HG02852 (cell line): ENCODE measurements at regions not wholly inside any gene's neighbourhood (a gene's known extent, or its start where the extent isn't known, plus 50 kb on each side); places are given as distances from the start of the nearest gene placed in this dataset.
"Not testable (repeated sequence)": the region's sequence is repeated elsewhere in the genome, so short reads cannot be mapped to it uniquely, and the experiment has no call there.

ENCODE experiments used
- ATAC-seq: cut with Tn5 transposase; IDR thresholded peaks from one replicate; pipeline ENCODE4 v1.9.1; 2021; ENCODE audit warnings: mild to moderate bottlenecking, moderate library complexity; ENCODE audit not compliant: unreplicated experiment

- no peak for ATAC-seq
Observed at GRCh38 chr6:93183531-93183972, 235.8 kb downstream of the EPHA7 start.

DNA sequence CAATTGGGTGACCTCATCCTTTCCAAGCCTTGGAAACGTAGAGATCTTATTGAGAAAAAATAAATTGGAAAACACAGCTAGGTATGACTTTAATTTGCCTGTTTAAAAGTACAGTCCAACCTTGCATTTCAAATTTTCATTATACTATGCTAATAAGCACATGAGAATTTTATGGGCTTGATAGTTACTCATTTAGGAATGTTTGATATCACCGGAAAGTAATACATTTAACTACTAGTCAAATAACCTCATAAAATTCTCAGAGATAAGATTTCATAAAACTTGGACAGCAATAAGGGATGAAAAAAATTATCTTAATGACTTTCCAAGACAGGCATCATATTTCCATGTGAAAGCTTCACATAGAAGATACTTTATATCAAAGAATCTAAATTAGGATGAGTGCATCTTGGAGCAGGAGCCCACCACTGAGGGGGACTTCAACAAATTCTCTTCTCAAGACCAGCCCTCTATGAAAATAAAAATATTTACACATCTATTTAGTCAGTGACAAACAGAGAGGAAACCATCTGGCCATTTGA is 236.3 kb downstream of the EPHA7 start:
- no peak for ATAC-seq

GRCh38 chr6:93177918-93178317 is 241.4 kb downstream of the EPHA7 start:
- ATAC-seq: no peak

GRCh38 chr6:93177438-93177837 is 241.9 kb downstream of the EPHA7 start:
- ATAC-seq: no peak

GRCh38 chr6:93176070-93176469 is 243.3 kb downstream of the EPHA7 start:
- peak; percentile 83 for ATAC-seq

- not testable (repeated sequence) for ATAC-seq
Observed at GRCh38 chr6:93173573-93173972, 245.8 kb downstream of the EPHA7 start.

- no peak for ATAC-seq
Observed at GRCh38 chr6:93165850-93166430, 253.4 kb downstream of the EPHA7 start.

DNA sequence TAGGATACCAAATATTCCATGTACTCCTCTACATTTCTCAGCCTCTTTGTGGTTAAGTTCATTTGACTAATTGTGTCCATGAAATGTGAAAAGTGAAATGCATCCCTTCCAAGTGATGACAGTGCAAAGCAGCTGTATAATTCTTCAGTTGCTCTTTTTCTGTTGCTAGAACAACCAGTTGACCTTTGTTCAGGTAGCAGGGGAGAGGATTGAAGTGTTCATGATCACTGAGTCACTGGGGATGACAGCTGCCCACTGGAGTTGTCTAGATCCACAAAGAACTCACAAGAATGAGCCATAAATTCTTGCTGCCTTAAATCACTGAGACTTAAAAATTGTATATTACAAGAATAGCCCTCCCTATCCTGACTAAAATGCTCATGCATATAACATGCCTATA is 254.6 kb downstream of the EPHA7 start:
- no peak for ATAC-seq

- ATAC-seq: no peak
Observed at GRCh38 chr6:93163146-93163545, 256.2 kb downstream of the EPHA7 start.

DNA sequence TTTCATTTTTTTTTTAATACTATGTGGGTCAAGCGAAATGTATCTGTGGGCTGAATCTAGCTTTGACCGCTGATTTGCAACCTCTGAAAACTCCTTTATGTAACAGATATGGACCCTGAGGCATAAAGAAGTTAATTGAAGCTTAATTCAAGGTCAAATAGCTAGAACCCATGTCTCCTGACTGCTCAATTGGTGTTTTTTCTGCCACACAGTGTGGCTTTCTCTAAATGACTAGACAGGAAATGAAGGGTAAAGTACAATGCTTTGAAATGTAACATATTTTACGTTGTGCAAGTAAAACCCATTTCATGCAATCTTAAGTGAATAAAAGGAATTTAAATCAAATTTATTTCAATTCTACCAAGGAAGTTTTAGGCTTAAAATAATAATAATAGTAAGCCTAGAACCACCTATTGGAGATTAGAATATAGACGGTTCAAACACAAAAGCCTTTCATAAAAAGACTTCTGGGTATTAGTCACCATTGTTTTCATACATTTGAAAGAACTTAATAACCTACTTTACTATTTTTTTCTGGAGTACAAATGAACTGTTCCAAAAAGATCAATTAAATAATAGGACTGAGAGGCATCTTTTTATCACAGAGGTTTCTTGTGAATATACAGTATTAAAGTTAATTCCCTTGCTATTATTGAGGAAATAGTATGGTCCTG is 279.8 kb downstream of the EPHA7 start:
- ATAC-seq: peak; percentile 57

- no peak for ATAC-seq
Observed at GRCh38 chr6:93136111-93136510, 283.2 kb downstream of the EPHA7 start.

DNA sequence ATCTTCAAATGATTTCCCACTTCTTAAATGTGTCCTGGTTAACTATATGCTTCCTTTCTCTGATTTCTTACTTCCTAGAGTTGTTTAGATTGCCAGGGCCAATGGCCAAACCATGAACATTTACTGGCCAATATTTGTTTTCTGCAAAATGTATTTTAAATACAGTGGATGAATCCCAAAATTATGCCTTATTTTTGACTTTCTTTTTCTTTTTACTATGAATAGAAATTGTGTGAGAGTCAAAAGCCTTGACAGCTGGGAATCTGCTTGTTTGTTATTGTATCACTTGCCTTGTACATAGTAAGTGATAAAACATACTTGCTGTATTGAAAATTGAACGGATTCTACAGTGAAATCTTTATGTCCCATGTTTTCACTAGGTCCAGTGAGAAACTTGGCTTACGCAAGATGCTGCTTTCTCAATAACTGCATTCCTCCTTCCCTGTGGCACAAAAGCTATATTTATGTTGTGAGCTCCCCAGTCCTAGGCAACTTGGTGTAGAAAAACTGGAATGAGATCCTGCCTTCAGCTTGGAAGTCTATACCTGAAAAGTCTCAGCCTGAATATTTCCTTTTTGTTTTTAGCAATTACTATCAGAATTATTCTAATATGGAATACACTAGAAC is 295.2 kb downstream of the EPHA7 start:
- no peak for ATAC-seq

GRCh38 chr6:93123585-93123984 is 295.8 kb downstream of the EPHA7 start:
- ATAC-seq: no peak

DNA sequence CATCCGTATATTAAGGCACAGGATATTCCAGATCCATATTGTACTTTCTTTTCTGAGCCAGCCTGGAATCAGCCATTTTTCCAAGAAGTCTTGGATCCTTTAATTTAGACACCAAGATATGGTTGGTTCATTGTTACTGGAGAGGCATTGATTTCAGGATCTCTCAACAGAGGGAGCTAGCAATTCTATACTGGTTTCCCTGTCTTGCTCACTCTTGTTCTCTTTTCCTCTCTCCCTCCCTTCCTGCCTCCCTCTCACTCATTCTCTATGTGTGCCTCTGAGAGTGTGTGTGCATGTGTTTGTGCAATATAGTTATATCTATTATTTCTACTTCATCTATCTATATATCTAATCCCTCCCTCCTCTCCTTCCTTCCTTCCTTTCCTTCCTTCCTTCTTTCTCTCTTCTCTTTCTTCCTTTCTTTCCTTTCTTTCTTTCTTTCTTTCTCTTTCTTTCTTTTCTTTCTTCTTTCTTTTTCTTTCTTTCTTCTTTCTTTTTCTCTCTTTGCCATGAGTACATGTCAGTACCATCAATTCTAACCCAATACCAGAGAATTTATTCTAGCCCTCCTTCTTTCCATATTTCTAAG is 299.1 kb downstream of the EPHA7 start:
- no peak for ATAC-seq

- ATAC-seq: no peak
Observed at GRCh38 chr6:93105907-93106306, 313.5 kb downstream of the EPHA7 start.

GRCh38 chr6:93105017-93105416 is 314.3 kb downstream of the EPHA7 start:
- no peak for ATAC-seq

GRCh38 chr6:93104195-93104817 is 315.1 kb downstream of the EPHA7 start:
- ATAC-seq: no peak

- no peak for ATAC-seq
Observed at GRCh38 chr6:93088621-93089501, 330.5 kb downstream of the EPHA7 start.

DNA sequence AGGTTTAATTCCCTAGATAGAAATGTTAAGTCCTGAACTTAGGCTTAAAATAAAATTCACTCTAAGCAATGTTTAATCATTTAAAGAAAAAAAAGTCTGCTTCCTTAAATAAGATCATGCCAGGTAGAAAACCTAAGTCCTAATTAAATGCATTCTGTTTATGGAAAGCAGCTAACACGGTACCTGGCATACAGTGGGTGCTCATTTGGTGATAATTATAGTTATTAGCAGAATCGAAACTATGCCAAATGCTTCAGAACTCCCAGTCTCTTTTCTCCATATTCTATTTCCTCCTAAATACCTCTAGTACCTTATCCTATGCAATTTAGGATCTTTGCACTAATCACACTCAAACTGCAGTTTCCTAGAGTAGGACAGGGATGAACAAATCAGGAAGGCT is 331.8 kb downstream of the EPHA7 start:
- no peak for ATAC-seq

DNA sequence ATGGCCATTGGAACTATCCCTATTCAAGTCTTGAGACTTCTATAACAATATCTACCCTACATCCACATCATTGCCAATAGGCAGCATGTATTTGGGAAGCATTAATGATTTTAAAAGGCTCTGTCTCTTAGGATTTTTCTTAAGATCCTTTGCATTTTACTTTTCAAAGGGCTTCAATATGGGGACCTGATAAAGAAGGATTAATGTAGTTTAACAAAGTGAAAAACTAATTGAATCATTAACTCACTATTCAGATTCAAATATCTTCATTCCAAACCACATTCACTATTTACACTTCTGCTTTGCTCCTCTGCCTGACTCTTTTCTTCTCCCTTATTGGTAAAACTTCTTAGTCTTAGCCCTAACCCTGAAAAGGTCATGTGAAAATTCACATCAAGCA is 333.0 kb downstream of the EPHA7 start:
- ATAC-seq: no peak
